ENCODE measurements at regions not wholly inside any gene's neighbourhood (a gene's known extent, or its start where the extent isn't known, plus 50 kb on each side); places are given as distances from the start of the nearest gene placed in this dataset.

DNA sequence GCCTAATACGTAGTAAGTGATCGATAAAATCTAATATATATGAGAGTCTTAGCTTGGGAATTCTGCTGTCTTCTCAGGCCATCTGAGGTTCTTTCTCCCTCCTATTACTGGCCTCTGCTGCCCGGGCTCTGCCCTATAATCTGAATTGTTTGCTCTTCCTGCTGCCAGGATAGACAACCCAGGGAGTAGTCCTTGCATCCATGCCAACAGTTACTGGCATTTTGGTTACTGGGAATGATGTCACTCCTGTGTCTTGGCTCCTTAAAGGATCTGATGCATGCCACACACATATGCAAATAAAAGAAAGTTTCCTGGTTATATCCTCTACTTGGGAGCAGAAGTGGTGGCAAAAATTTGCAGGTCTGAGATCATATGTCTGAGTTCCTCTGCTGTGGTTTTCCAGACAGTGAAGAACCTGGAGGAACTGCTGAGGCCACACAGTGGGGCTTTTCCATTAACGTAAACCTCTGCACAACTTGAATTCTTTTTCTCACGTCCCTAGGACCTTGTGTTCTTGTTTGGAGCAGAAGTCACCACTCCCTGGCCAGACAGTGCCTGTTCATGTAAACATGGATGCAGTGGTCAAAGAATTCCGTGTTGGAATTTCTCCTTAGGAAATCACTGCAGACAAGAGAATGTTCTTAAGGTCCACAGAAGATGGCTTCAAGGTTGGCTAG is 320.6 kb upstream of the TBX3 start:
- Histone ChIP-seq H3K27ac (no peak overlapping the region), H2AFZ (no peak overlapping the region), H3F3A (ENCODE audit: insufficient read depth) (no peaks in the 10 kb centered on the region), H3K4me1 (ENCODE audit: insufficient read depth) (no peaks in the 10 kb centered on the region; the same call in 1 of the 2 replicates), H3K9me2 (ENCODE audit: insufficient read depth) (no peaks in the 10 kb centered on the region), H3K36me3 (ENCODE audit: low read depth) (no peaks in the 10 kb centered on the region), H3K4me2 (ENCODE audit: unreplicated experiment) (no peak overlapping the region), H3K79me2 (ENCODE audit: insufficient read depth) (no peaks in the 10 kb centered on the region), H3K9ac (no peak overlapping the region), H3K4me3 (no peak overlapping the region), H3K27me3 (replicated peaks; ENCODE audit: insufficient read depth) (no peaks in the 10 kb centered on the region), H3K9me3 (ENCODE audit: low read depth) (no peaks in the 10 kb centered on the region), H4K20me1 (ENCODE audit: insufficient read depth) (no peaks in the 10 kb centered on the region)
- TF ChIP-seq EZH2phosphoT487 (IDR thresholded peaks at IDR 0.05; ENCODE audit: insufficient read depth, low read depth): no peak
- TF ChIP-seq EZH2 (IDR thresholded peaks at IDR 0.05; ENCODE audit: insufficient read depth, poor library complexity, severe bottlenecking): no peak
- DNase-seq: peak; percentile 66
- 48 to 49% methylated on average over 6 of the region's 6 CpGs for WGBS, 2 experiments (ENCODE audit: low coverage in 1 of 2, low lambda C conversion rate in 2 of 2, missing lambda C conversion rate in 2 of 2)
- in situ Hi-C loops (cut with MboI): no loop called here

DNA sequence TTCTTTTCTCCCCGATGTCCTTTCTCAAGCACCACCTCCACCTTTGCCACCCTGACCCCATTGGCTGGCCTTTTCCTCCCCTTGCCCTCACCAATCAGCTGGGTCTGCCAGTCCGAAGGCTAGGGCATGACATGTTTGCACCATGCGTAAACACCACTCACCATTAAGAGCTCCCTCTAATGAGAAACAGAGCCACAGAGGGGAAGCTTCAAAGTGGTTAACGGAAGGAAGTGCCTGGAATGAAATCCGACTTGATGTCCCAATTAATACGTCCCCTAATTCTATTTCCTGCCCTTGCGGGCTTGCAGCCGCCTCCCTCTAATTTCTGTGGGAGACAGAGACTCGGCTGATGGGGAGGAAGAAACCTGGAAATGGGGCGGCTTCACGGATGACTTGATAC is 318.5 kb upstream of the TBX3 start:
- WGBS, 2 experiments (ENCODE audit: low coverage in 1 of 2, low lambda C conversion rate in 2 of 2, missing lambda C conversion rate in 2 of 2): 86 to 88% methylated on average over 11 of the region's 11 CpGs
- H2AFZ ChIP-seq: no peak overlapping the region
- no peaks in the 10 kb centered on the region for H4K20me1 ChIP-seq (ENCODE audit: insufficient read depth)
- no peaks in the 10 kb centered on the region for H3K27me3 ChIP-seq (replicated peaks; ENCODE audit: insufficient read depth)
- no peak overlapping the region for H3K4me2 ChIP-seq (ENCODE audit: unreplicated experiment)
- TF ChIP-seq EZH2phosphoT487 (IDR thresholded peaks at IDR 0.05; ENCODE audit: insufficient read depth, low read depth) (no peak), EZH2 (IDR thresholded peaks at IDR 0.05; ENCODE audit: insufficient read depth, poor library complexity, severe bottlenecking) (no peak)
- in situ Hi-C loops (cut with MboI): no loop called here
- no peaks in the 10 kb centered on the region for H3K9me3 ChIP-seq (ENCODE audit: low read depth)
- H3K36me3 ChIP-seq (ENCODE audit: low read depth): no peaks in the 10 kb centered on the region
- no peaks in the 10 kb centered on the region for H3F3A ChIP-seq (ENCODE audit: insufficient read depth)
- no peak overlapping the region for H3K4me3 ChIP-seq
- H3K4me1 ChIP-seq (ENCODE audit: insufficient read depth): no peaks in the 10 kb centered on the region; the same call in 1 of the 2 replicates
- H3K9me2 ChIP-seq (ENCODE audit: insufficient read depth): no peaks in the 10 kb centered on the region
- H3K9ac ChIP-seq: no peak overlapping the region
- no peaks in the 10 kb centered on the region for H3K79me2 ChIP-seq (ENCODE audit: insufficient read depth)
- DNase-seq: no peak
- H3K27ac ChIP-seq: no peak overlapping the region

DNA sequence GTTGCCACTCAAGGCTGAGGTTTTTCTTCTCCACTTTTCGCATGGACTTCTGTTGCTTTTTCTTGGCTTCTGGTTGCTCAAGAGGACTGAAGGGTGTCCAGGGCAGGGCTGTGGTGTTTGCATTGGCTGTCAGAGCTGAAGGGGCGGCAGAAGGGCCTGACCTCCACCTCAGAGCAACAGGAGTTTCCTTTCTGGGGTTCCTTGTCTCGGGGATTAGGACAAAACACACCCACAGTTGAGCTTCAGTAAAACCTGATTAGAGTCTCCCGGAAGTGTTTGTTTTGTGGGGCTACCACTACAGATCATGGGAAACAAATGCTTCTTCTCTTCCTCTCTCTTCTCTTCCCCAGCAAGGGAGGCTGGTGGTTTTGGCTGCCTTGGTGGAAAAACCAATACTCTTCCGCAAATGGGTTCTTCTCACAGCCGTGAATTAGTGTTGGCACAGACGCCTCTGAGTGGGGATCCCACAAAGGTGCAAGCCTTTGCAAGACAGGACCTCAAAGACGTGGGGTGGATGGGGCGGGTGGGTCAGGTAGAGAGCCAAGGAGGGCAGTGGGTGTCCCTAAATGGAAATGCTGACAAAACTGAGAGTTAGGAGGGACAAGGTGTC is 317.7 kb upstream of the TBX3 start:
- no peak for DNase-seq
- Histone ChIP-seq H3K79me2 (ENCODE audit: insufficient read depth) (no peaks in the 10 kb centered on the region), H3K9ac (no peak overlapping the region), H3K9me3 (ENCODE audit: low read depth) (no peaks in the 10 kb centered on the region), H3F3A (ENCODE audit: insufficient read depth) (no peaks in the 10 kb centered on the region), H3K4me3 (no peak overlapping the region), H3K9me2 (ENCODE audit: insufficient read depth) (no peaks in the 10 kb centered on the region), H2AFZ (no peak overlapping the region), H4K20me1 (ENCODE audit: insufficient read depth) (no peaks in the 10 kb centered on the region), H3K36me3 (ENCODE audit: low read depth) (no peaks in the 10 kb centered on the region), H3K27me3 (replicated peaks; ENCODE audit: insufficient read depth) (no peaks in the 10 kb centered on the region), H3K27ac (no peak overlapping the region), H3K4me2 (ENCODE audit: unreplicated experiment) (no peak overlapping the region), H3K4me1 (ENCODE audit: insufficient read depth) (no peaks in the 10 kb centered on the region; the same call in 1 of the 2 replicates)
- 87 to 95% methylated on average over 9 of the region's 9 CpGs for WGBS, 2 experiments (ENCODE audit: low coverage in 1 of 2, low lambda C conversion rate in 2 of 2, missing lambda C conversion rate in 2 of 2)
- TF ChIP-seq EZH2 (IDR thresholded peaks at IDR 0.05; ENCODE audit: insufficient read depth, poor library complexity, severe bottlenecking) (no peak), EZH2phosphoT487 (IDR thresholded peaks at IDR 0.05; ENCODE audit: insufficient read depth, low read depth) (no peak)
- in situ Hi-C loops (cut with MboI): no loop called here

DNA sequence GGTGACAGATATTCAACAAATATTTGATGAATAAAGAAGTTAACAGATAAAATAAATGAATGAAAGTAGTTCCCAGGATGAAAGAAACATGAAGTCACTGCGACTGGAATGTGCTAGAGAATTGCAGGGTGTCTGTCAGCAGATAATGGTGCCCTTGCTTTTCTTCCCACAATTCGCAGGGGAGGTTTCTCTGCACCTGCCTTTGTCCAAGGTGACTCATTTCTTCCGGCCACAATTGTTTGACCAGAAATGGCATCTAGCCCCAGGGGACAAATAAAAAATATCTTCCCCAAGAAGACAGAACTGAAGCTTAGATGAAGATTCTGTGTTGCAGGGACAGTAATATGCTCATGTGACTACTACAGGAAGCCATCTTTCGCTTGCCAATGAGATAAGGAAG is 316.1 kb upstream of the TBX3 start:
- H3K4me1 ChIP-seq (ENCODE audit: insufficient read depth): no peaks in the 10 kb centered on the region; the same call in 1 of the 2 replicates
- H3K9me3 ChIP-seq (ENCODE audit: low read depth): no peaks in the 10 kb centered on the region
- TF ChIP-seq EZH2 (IDR thresholded peaks at IDR 0.05; ENCODE audit: insufficient read depth, poor library complexity, severe bottlenecking) (no peak), EZH2phosphoT487 (IDR thresholded peaks at IDR 0.05; ENCODE audit: insufficient read depth, low read depth) (no peak)
- H3K9ac ChIP-seq: no peak overlapping the region
- H3F3A ChIP-seq (ENCODE audit: insufficient read depth): peaks cover 5% of the 10 kb centered on the region; the same call in 1 of the 2 replicates
- H3K4me3 ChIP-seq: no peak overlapping the region
- H2AFZ ChIP-seq: no peak overlapping the region
- in situ Hi-C loops (cut with MboI): no loop called here
- H3K79me2 ChIP-seq (ENCODE audit: insufficient read depth): no peaks in the 10 kb centered on the region
- H3K27ac ChIP-seq: no peak overlapping the region
- peak; percentile 39 for DNase-seq
- H3K9me2 ChIP-seq (ENCODE audit: insufficient read depth): no peaks in the 10 kb centered on the region
- no peaks in the 10 kb centered on the region for H3K27me3 ChIP-seq (replicated peaks; ENCODE audit: insufficient read depth)
- WGBS, 2 experiments (ENCODE audit: low coverage in 1 of 2, low lambda C conversion rate in 2 of 2, missing lambda C conversion rate in 2 of 2): 61 to 71% methylated on average over 4 of the region's 4 CpGs
- H3K36me3 ChIP-seq (ENCODE audit: low read depth): no peaks in the 10 kb centered on the region
- no peak overlapping the region for H3K4me2 ChIP-seq (ENCODE audit: unreplicated experiment)
- H4K20me1 ChIP-seq (ENCODE audit: insufficient read depth): no peaks in the 10 kb centered on the region

All from GM23248 (cell line).